ENCODE measurements at regions not wholly inside any gene's neighbourhood (a gene's known extent, or its start where the extent isn't known, plus 50 kb on each side); places are given as distances from the start of the nearest gene placed in this dataset.

- no peak for TF ChIP-seq POLR2AphosphoS5 (IDR thresholded peaks at IDR 0.05; ENCODE audit: low read depth)
- no peak for TF ChIP-seq CTCF (conservative IDR thresholded peaks at IDR 0.05; ENCODE audit: low read depth in 2 of 2)
- no peak for TF ChIP-seq REST (IDR thresholded peaks at IDR 0.05; ENCODE audit: unreplicated experiment)
- TF ChIP-seq ZNF462 (CRISPR knock-in tag; IDR thresholded peaks at IDR 0.05): no peak
Measured at GRCh38 chr6:6865611-6866010, 242.2 kb upstream of the RREB1 start.
